GM23338 (cell line): ENCODE measurements at regions not wholly inside any gene's neighbourhood (a gene's known extent, or its start where the extent isn't known, plus 50 kb on each side); places are given as distances from the start of the nearest gene placed in this dataset.

Experiments used
- ATAC-seq: fragments of 200-7000 bp; cut with Tn5 transposase; 3 replicates; pipeline ENCODE4 v1.9.1; 2020
- DNase-seq: peaks from one replicate; pipeline ENCODE4 v3.0.0-alpha.2; 2015; ENCODE audit warnings: low spot score
- H2AFZ ChIP-seq: fragments of 200-600 bp; sonication (generic); 2 replicates; pipeline ENCODE4 v1.8.0; 2016; ENCODE audit warnings: antibody characterized with exemption, mild to moderate bottlenecking, moderate library complexity
- H3F3A ChIP-seq: fragments of 200-600 bp; sonication (generic); replicated peaks from 2 replicates; pipeline ENCODE4 v1.8.0; 2017; ENCODE audit warnings: antibody characterized with exemption, mixed run types, low read depth
- H3K27ac ChIP-seq: fragments of 200-600 bp; sonication (generic); 2 replicates; pipeline ENCODE4 v1.6.1; 2016; ENCODE audit warnings: low read depth
- H3K27me3 ChIP-seq: fragments of 200-600 bp; sonication (generic); 2 replicates; pipeline ENCODE4 v1.8.0; 2016; ENCODE audit warnings: mild to moderate bottlenecking, mixed run types, moderate library complexity; ENCODE audit not compliant: insufficient read depth
- H3K36me3 ChIP-seq: fragments of 200-600 bp; sonication (generic); 2 replicates; pipeline ENCODE4 v1.8.0; 2016; ENCODE audit warnings: mild to moderate bottlenecking; ENCODE audit not compliant: insufficient read depth
- H3K4me1 ChIP-seq: fragments of 200-600 bp; sonication (generic); 2 replicates; pipeline ENCODE4 v1.8.0; 2016; ENCODE audit warnings: mild to moderate bottlenecking, moderate library complexity; ENCODE audit not compliant: insufficient read depth
- H3K4me2 ChIP-seq: fragments of 200-600 bp; sonication (generic); 2 replicates; pipeline ENCODE4 v1.7.1; 2017; ENCODE audit warnings: mixed run types
- H3K4me3 ChIP-seq: fragments of 200-600 bp; sonication (generic); 2 replicates; pipeline ENCODE4 v1.6.1; 2016; ENCODE audit warnings: mixed run types
- H3K79me2 ChIP-seq: fragments of 200-600 bp; sonication (generic); replicated peaks from 2 replicates; pipeline ENCODE4 v1.8.0; 2017; ENCODE audit warnings: mild to moderate bottlenecking; ENCODE audit not compliant: insufficient read depth
- H3K9me2 ChIP-seq: fragments of 200-600 bp; sonication (generic); 2 replicates; pipeline ENCODE4 v1.8.0; 2017; ENCODE audit not compliant: insufficient read depth
- H4K20me1 ChIP-seq: fragments of 200-600 bp; sonication (generic); replicated peaks from 2 replicates; pipeline ENCODE4 v1.8.0; 2017; ENCODE audit warnings: mild to moderate bottlenecking; ENCODE audit not compliant: insufficient read depth
- H3K27ac Mint-ChIP-seq: 2 replicates; pipeline ENCODE4 v1.8.0; 2020; ENCODE audit warnings: inconsistent platforms, mild to moderate bottlenecking, moderate library complexity, mixed read lengths
- H3K27me3 Mint-ChIP-seq: 3 replicates; pipeline ENCODE4 v1.8.0; 2022; ENCODE audit warnings: low read depth, mild to moderate bottlenecking, moderate library complexity, mixed read lengths, inconsistent platforms; ENCODE audit not compliant: insufficient read depth, poor library complexity
- H3K36me3 Mint-ChIP-seq: 3 replicates; pipeline ENCODE4 v1.8.0; 2021; ENCODE audit warnings: low read depth, mild to moderate bottlenecking, inconsistent platforms, moderate library complexity, mixed read lengths
- H3K4me1 Mint-ChIP-seq: 3 replicates; pipeline ENCODE4 v1.8.0; 2020; ENCODE audit warnings: mild to moderate bottlenecking, inconsistent platforms, mixed read lengths
- H3K4me3 Mint-ChIP-seq: 3 replicates; pipeline ENCODE4 v1.8.0; 2021; ENCODE audit warnings: moderate library complexity, mild to moderate bottlenecking, inconsistent platforms, mixed read lengths
- H3K9me3 Mint-ChIP-seq: 3 replicates; pipeline ENCODE4 v1.8.0; 2020; ENCODE audit warnings: moderate library complexity, mild to moderate bottlenecking, inconsistent platforms, mixed read lengths
- CREB1 ChIP-seq: fragments of 250-450 bp; sonication (Bioruptor Pico); IDR thresholded peaks from 2 replicates; pipeline ENCODE4 v1.5.0; 2020; ENCODE audit warnings: low read depth, mild to moderate bottlenecking, moderate library complexity
- CTCF ChIP-seq, 2 experiments: fragments of 200-600 bp in 1 of 2; sonication (generic) in 1 of 2; conservative IDR thresholded peaks; 2 replicates each; pipeline versions ENCODE4 v1.5.1 to v1.6.1; 2016 to 2017; ENCODE audit warnings: antibody characterized with exemption in 2 of 2, low read depth in 2 of 2, mild to moderate bottlenecking in 2 of 2, moderate library complexity in 1 of 2
- ETS1 ChIP-seq: IDR thresholded peaks from 2 replicates; pipeline ENCODE4 v1.6.1; 2016; ENCODE audit warnings: antibody characterized with exemption
- EZH2 ChIP-seq: fragments of 200-600 bp; sonication (generic); IDR thresholded peaks from one replicate; pipeline ENCODE4 v1.8.0; 2017; ENCODE audit warnings: antibody characterized with exemption, mild to moderate bottlenecking, low read depth; ENCODE audit not compliant: unreplicated experiment
- EZH2phosphoT487 ChIP-seq: fragments of 200-600 bp; sonication (generic); IDR thresholded peaks from one replicate; pipeline ENCODE4 v1.8.1; 2018; ENCODE audit warnings: antibody characterized with exemption; ENCODE audit not compliant: unreplicated experiment
- JUNB ChIP-seq: IDR thresholded peaks from one replicate; pipeline ENCODE4 v1.6.1; 2016; ENCODE audit warnings: antibody characterized with exemption; ENCODE audit not compliant: unreplicated experiment
- NANOG ChIP-seq: IDR thresholded peaks from 2 replicates; pipeline ENCODE4 v1.6.1; 2016; ENCODE audit warnings: antibody characterized with exemption, borderline replicate concordance
- POLR2AphosphoS5 ChIP-seq: IDR thresholded peaks from 2 replicates; pipeline ENCODE4 v1.6.1; 2016; ENCODE audit warnings: antibody characterized with exemption, low read depth
- REST ChIP-seq: IDR thresholded peaks from one replicate; pipeline ENCODE4 v1.6.1; 2018; ENCODE audit warnings: antibody characterized with exemption; ENCODE audit not compliant: unreplicated experiment
- STAT1 ChIP-seq: IDR thresholded peaks from one replicate; pipeline ENCODE4 v1.6.1; 2016; ENCODE audit warnings: antibody characterized with exemption; ENCODE audit not compliant: unreplicated experiment
- ZNF114 ChIP-seq: fragments of 250-450 bp; sonication (Bioruptor Pico); IDR thresholded peaks from 2 replicates; pipeline ENCODE4 v1.5.0; 2020; ENCODE audit warnings: mild to moderate bottlenecking, moderate library complexity
- ZNF331 ChIP-seq: fragments of 250-450 bp; sonication (Bioruptor Pico); IDR thresholded peaks from 2 replicates; pipeline ENCODE4 v1.5.0; 2020; ENCODE audit warnings: low read depth, mild to moderate bottlenecking, moderate library complexity
- ZNF462 ChIP-seq: fragments of 250-450 bp; sonication (Bioruptor Pico); IDR thresholded peaks from 2 replicates; pipeline ENCODE4 v1.5.0; 2020; ENCODE audit warnings: mild to moderate bottlenecking, moderate library complexity

GRCh38 chr20:12265662-12266061 lies 348.0 kb downstream of the BTBD3 start:
- H3K79me2 ChIP-seq = no peaks in the 10 kb centered on the region
- Mint-ChIP-seq H3K27me3 (peaks cover 2% of the 10 kb centered on the region), H3K36me3 (no peaks in the 10 kb centered on the region), H3K4me3 (no peak overlapping the region), H3K27ac (no peak overlapping the region), H3K9me3 (no peaks in the 10 kb centered on the region), H3K4me1 (peaks cover 3% of the 10 kb centered on the region; the same call in 2 of the 3 replicates)
- no peaks in the 10 kb centered on the region for H3K36me3 ChIP-seq
- no peaks in the 10 kb centered on the region for H3F3A ChIP-seq
- no peak overlapping the region for H2AFZ ChIP-seq
- no peak overlapping the region for H3K27ac ChIP-seq
- TF ChIP-seq EZH2phosphoT487 (no peak), ZNF331 (CRISPR knock-in tag) (no peak), STAT1 (no peak), CTCF (conservative IDR thresholded peaks at IDR 0.05; ENCODE audit: low read depth in 2 of 2) (no peak), NANOG (no peak), JUNB (no peak), EZH2 (no peak), ZNF114 (no peak), POLR2AphosphoS5 (no peak), CREB1 (CRISPR knock-in tag) (no peak), ETS1 (no peak), ZNF462 (CRISPR knock-in tag) (no peak), REST (no peak)
- no peaks in the 10 kb centered on the region for H3K9me2 ChIP-seq
- H3K4me1 ChIP-seq = no peaks in the 10 kb centered on the region; the same call in 1 of the 2 replicates
- no peak overlapping the region for H3K4me2 ChIP-seq
- DNase-seq (no peak), ATAC-seq (no peak)
- H3K27me3 ChIP-seq = no peaks in the 10 kb centered on the region
- H3K4me3 ChIP-seq = no peak overlapping the region
- no peaks in the 10 kb centered on the region for H4K20me1 ChIP-seq
